ENCODE measurements at regions not wholly inside any gene's neighbourhood (a gene's known extent, or its start where the extent isn't known, plus 50 kb on each side); places are given as distances from the start of the nearest gene placed in this dataset.

DNA sequence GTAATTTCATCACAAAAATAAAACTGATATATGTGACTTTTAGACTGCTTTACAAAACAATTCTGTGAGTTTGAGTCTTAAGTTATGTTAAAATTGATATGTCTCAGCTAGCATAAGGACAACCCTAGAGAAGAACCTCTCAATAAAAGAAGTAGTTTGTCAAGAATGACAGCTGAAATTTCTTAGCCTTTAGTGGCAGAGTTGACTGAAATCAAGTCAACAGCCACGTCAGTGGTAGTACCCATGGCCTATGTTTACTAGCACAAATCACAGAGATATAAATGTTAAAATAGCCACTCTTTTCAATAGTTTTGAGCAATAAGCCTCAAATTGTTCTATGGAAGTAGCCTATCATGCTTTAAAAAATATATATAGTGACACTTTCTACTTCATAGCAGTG lies 138.9 kb upstream of the FERD3L start:
- Histone ChIP-seq H2AFZ (ENCODE audit: low read length) (no peak overlapping the region), H2BK20ac (ENCODE audit: low read depth, low read length, poor library complexity, severe bottlenecking) (no peak overlapping the region), H3K4me1 (ENCODE audit: insufficient read depth, low read length) (no peaks in the 10 kb centered on the region), H3K9ac (ENCODE audit: extremely low read depth, insufficient read length, low read length) (no peak overlapping the region), H3K4me2 (ENCODE audit: insufficient read depth, insufficient read length, low read length) (no peak overlapping the region), H3K9me3 (ENCODE audit: control insufficient read depth, low read depth, low read length) (no peaks in the 10 kb centered on the region), H4K8ac (replicated peaks; ENCODE audit: insufficient read length, low read depth, low read length) (no peak overlapping the region), H3K23me2 (ENCODE audit: insufficient read length, low read depth, low read length, poor library complexity, severe bottlenecking) (no peaks in the 10 kb centered on the region), H3K79me1 (ENCODE audit: insufficient read depth, low read depth, low read length, poor library complexity, severe bottlenecking) (no peaks in the 10 kb centered on the region), H3K14ac (ENCODE audit: insufficient read depth, low read length) (no peak overlapping the region), H3K56ac (ENCODE audit: insufficient read length, low read depth, low read length) (no peak overlapping the region), H3T11ph (ENCODE audit: low read length) (no peak overlapping the region), H3K18ac (ENCODE audit: insufficient read length, low read depth, low read length) (no peak overlapping the region), H3K23ac (ENCODE audit: insufficient read length, low read depth, low read length) (no peak overlapping the region), H3K27ac (ENCODE audit: insufficient read length, low read depth, low read length) (no peak overlapping the region), H2BK5ac (ENCODE audit: insufficient read length, low read length) (no peak overlapping the region), H2AK5ac (ENCODE audit: insufficient read length, low read length) (no peak overlapping the region), H4K91ac (ENCODE audit: insufficient read length, low read depth, low read length) (no peak overlapping the region), H3K79me2 (ENCODE audit: insufficient read depth, low read length) (no peaks in the 10 kb centered on the region), H2BK12ac (ENCODE audit: insufficient read length, low read depth, low read length) (no peak overlapping the region), H2BK120ac (ENCODE audit: low read depth, low read length, poor library complexity, severe bottlenecking) (no peak overlapping the region), H3K4ac (ENCODE audit: low read depth, low read length) (no peak overlapping the region), H3K27me3 (ENCODE audit: insufficient read depth, low read length) (no peaks in the 10 kb centered on the region), H2BK15ac (ENCODE audit: low read depth, low read length) (no peak overlapping the region), H4K20me1 (ENCODE audit: control insufficient read depth, insufficient read depth, insufficient read length) (no peaks in the 10 kb centered on the region), H4K5ac (ENCODE audit: insufficient read length, low read depth, low read length) (no peak overlapping the region)
- Mint-ChIP-seq H3K4me3 (no peak overlapping the region), H3K36me3 (ENCODE audit: insufficient read depth in 1 of 3, low read depth in 3 of 3) (no peaks in the 10 kb centered on the region), H3K9me3 (no peaks in the 10 kb centered on the region), H3K27me3 (ENCODE audit: low read depth) (no peaks in the 10 kb centered on the region), H3K4me1 (no peaks in the 10 kb centered on the region), H3K27ac (no peak overlapping the region)
- TF ChIP-seq, protein P1, sequence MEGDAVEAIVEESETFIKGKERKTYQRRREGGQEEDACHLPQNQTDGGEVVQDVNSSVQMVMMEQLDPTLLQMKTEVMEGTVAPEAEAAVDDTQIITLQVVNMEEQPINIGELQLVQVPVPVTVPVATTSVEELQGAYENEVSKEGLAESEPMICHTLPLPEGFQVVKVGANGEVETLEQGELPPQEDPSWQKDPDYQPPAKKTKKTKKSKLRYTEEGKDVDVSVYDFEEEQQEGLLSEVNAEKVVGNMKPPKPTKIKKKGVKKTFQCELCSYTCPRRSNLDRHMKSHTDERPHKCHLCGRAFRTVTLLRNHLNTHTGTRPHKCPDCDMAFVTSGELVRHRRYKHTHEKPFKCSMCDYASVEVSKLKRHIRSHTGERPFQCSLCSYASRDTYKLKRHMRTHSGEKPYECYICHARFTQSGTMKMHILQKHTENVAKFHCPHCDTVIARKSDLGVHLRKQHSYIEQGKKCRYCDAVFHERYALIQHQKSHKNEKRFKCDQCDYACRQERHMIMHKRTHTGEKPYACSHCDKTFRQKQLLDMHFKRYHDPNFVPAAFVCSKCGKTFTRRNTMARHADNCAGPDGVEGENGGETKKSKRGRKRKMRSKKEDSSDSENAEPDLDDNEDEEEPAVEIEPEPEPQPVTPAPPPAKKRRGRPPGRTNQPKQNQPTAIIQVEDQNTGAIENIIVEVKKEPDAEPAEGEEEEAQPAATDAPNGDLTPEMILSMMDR (conservative IDR thresholded peaks at IDR 0.05), result no peak
- no peak for DNase-seq
- WGBS (ENCODE audit: extremely low coverage, insufficient read length, low lambda C conversion rate), result no CpG with 5 or more reads among the region's 1 CpG
